ENCODE measurements at regions not wholly inside any gene's neighbourhood (a gene's known extent, or its start where the extent isn't known, plus 50 kb on each side); places are given as distances from the start of the nearest gene placed in this dataset.

DNA sequence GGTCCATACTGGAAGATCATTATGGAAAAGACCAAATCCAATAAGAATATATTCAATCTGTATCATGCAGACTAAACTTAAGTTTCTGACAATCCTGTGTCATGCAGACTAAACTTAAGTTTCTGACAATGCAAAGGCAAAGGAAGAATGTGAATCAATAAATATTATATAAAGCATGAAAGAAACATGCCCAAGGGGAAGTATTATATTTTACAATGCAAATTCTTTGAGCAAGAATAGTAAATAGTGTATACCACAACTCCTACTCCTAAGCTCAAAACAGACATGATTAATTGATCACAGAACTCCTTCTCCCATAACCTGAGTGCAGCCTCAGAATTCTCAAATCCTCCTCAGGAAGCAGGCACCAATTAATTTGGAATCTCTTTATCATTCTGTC, 71.3 kb upstream of the BDNF start:
- no peaks in the 10 kb centered on the region for H3K9me3 ChIP-seq (ENCODE audit: low read length)
- intact Hi-C loops (cut with micrococcal nuclease; ENCODE audit: unreplicated experiment) = no loop called here
- no peak overlapping the region for H3K27ac ChIP-seq (ENCODE audit: low read depth, low read length, poor library complexity, severe bottlenecking)
- H2AFZ ChIP-seq (ENCODE audit: low read length) = no peak overlapping the region
- no peak overlapping the region for H3K4me2 ChIP-seq (ENCODE audit: low read length)
- no peaks in the 10 kb centered on the region for H3K36me3 ChIP-seq (ENCODE audit: insufficient read depth, low read length)
- CTCF ChIA-PET (ENCODE audit: unreplicated experiment) = no interaction called here
- no peaks in the 10 kb centered on the region for H3K4me1 ChIP-seq (ENCODE audit: insufficient read depth, low read length, poor library complexity, severe bottlenecking)
- TF ChIP-seq CTCF (conservative IDR thresholded peaks at IDR 0.05; ENCODE audit: low read length) (no peak), EZH2phosphoT487 (IDR thresholded peaks at IDR 0.05; ENCODE audit: borderline replicate concordance, low read depth, low read length) (no peak)
- POLR2A ChIA-PET = interaction anchor here (0.7 to 1.0 kb wide), 2 partner anchors 14 to 777 kb away, joined by 3 read pairs; no protein-coding TSS in a partner anchor
- BruUV-seq (replicated peaks) = no TSS peak
- H3K79me2 ChIP-seq (ENCODE audit: insufficient read depth, low read depth, low read length) = no peaks in the 10 kb centered on the region
- DNase-seq (ENCODE audit: low spot score) = no peak
- no peak overlapping the region for H3K4me3 ChIP-seq (ENCODE audit: low read depth, low read length, poor library complexity, severe bottlenecking)
- H3K9me2 ChIP-seq (ENCODE audit: insufficient read depth, low read length) = no peaks in the 10 kb centered on the region
- H4K20me1 ChIP-seq (ENCODE audit: insufficient read depth, low read length) = no peaks in the 10 kb centered on the region

- no peak overlapping the region for H2AFZ ChIP-seq (ENCODE audit: low read length)
- H3K4me1 ChIP-seq (ENCODE audit: insufficient read depth, low read length, poor library complexity, severe bottlenecking) = no peaks in the 10 kb centered on the region
- CTCF ChIA-PET (ENCODE audit: unreplicated experiment) = no interaction called here
- no peaks in the 10 kb centered on the region for H3K79me2 ChIP-seq (ENCODE audit: insufficient read depth, low read depth, low read length)
- no peak overlapping the region for H3K27ac ChIP-seq (ENCODE audit: low read depth, low read length, poor library complexity, severe bottlenecking)
- no peak overlapping the region for H3K4me3 ChIP-seq (ENCODE audit: low read depth, low read length, poor library complexity, severe bottlenecking)
- no peaks in the 10 kb centered on the region for H3K9me3 ChIP-seq (ENCODE audit: low read length)
- intact Hi-C loops (cut with micrococcal nuclease; ENCODE audit: unreplicated experiment) = no loop called here
- H3K9me2 ChIP-seq (ENCODE audit: insufficient read depth, low read length) = no peaks in the 10 kb centered on the region
- no peaks in the 10 kb centered on the region for H4K20me1 ChIP-seq (ENCODE audit: insufficient read depth, low read length)
- H3K36me3 ChIP-seq (ENCODE audit: insufficient read depth, low read length) = no peaks in the 10 kb centered on the region
- DNase-seq (ENCODE audit: low spot score) = no peak
- no peak overlapping the region for H3K4me2 ChIP-seq (ENCODE audit: low read length)
- no TSS peak for BruUV-seq (replicated peaks)
- TF ChIP-seq EZH2phosphoT487 (IDR thresholded peaks at IDR 0.05; ENCODE audit: borderline replicate concordance, low read depth, low read length) = no peak
- TF ChIP-seq CTCF (conservative IDR thresholded peaks at IDR 0.05; ENCODE audit: low read length) = no peak
- POLR2A ChIA-PET = no interaction called here
Measured at GRCh38 chr11:27770576-27770975, 70.3 kb upstream of the BDNF start.

- H3K4me1 ChIP-seq (ENCODE audit: insufficient read depth, low read length, poor library complexity, severe bottlenecking) = no peaks in the 10 kb centered on the region
- no peaks in the 10 kb centered on the region for H3K79me2 ChIP-seq (ENCODE audit: insufficient read depth, low read depth, low read length)
- TF ChIP-seq CTCF (conservative IDR thresholded peaks at IDR 0.05; ENCODE audit: low read length) = no peak
- no peak for TF ChIP-seq EZH2phosphoT487 (IDR thresholded peaks at IDR 0.05; ENCODE audit: borderline replicate concordance, low read depth, low read length)
- no peaks in the 10 kb centered on the region for H3K9me2 ChIP-seq (ENCODE audit: insufficient read depth, low read length)
- H4K20me1 ChIP-seq (ENCODE audit: insufficient read depth, low read length) = no peaks in the 10 kb centered on the region
- no peaks in the 10 kb centered on the region for H3K9me3 ChIP-seq (ENCODE audit: low read length)
- H3K4me2 ChIP-seq (ENCODE audit: low read length) = no peak overlapping the region
- POLR2A ChIA-PET = interaction anchor here (1.1 kb wide), 1 partner anchor 19 kb away, joined by 3 read pairs; no protein-coding TSS in a partner anchor
- no peak overlapping the region for H3K27ac ChIP-seq (ENCODE audit: low read depth, low read length, poor library complexity, severe bottlenecking)
- intact Hi-C loops (cut with micrococcal nuclease; ENCODE audit: unreplicated experiment) = no loop called here
- CTCF ChIA-PET (ENCODE audit: unreplicated experiment) = no interaction called here
- no peaks in the 10 kb centered on the region for H3K36me3 ChIP-seq (ENCODE audit: insufficient read depth, low read length)
- H3K4me3 ChIP-seq (ENCODE audit: low read depth, low read length, poor library complexity, severe bottlenecking) = no peak overlapping the region
- BruUV-seq (replicated peaks) = no TSS peak
- no peak for DNase-seq (ENCODE audit: low spot score)
- H2AFZ ChIP-seq (ENCODE audit: low read length) = no peak overlapping the region
Measured at GRCh38 chr11:27763736-27764135, 63.5 kb upstream of the BDNF start.
